SK-N-SH (cell line): ENCODE measurements at regions not wholly inside any gene's neighbourhood (a gene's known extent, or its start where the extent isn't known, plus 50 kb on each side); places are given as distances from the start of the nearest gene placed in this dataset.

Source experiments
- CTCF ChIA-PET: fragments of 300-600, 350-600 bp; formaldehyde crosslinking; extraction: SDS; loops from one replicate; lab custom pipeline; 2021; lab: Yijun Ruan, JAX
- POLR2A ChIA-PET: fragments of 350-600 bp; sonication (Branson Sonifier 250); formaldehyde crosslinking; extraction: SDS; loops from one replicate; lab custom pipeline; 2020; ENCODE audit warnings: antibody characterized with exemption, inconsistent platforms; lab: Yijun Ruan, JAX
- DNase-seq: peaks from one replicate; pipeline ENCODE4 v3.0.0; 2012
- H2AFZ ChIP-seq: fragments of 200-600 bp; sonication (generic); 2 replicates; pipeline ENCODE4 v1.8.1; 2016; ENCODE audit warnings: antibody characterized with exemption, mild to moderate bottlenecking, low read depth
- H3F3A ChIP-seq: fragments of 200-600 bp; sonication (generic); replicated peaks from 2 replicates; pipeline ENCODE3; 2016; ENCODE audit warnings: antibody characterized with exemption, mild to moderate bottlenecking; ENCODE audit not compliant: insufficient read depth
- H3K27ac ChIP-seq, 2 experiments: fragments of 200-500 bp in 1 of 2; fragments of 200-600 bp in 1 of 2; sonication (Bioruptor generic) in 1 of 2; sonication (generic), shearing (Covaris generic) in 1 of 2; 2 replicates each; pipeline versions ENCODE4 v1.5.1 to v1.6.1; 2014 to 2016; ENCODE audit warnings: low read depth in 2 of 2, inconsistent platforms in 1 of 2, low read length in 1 of 2, mild to moderate bottlenecking in 1 of 2, mixed read lengths in 1 of 2
- H3K27me3 ChIP-seq: fragments of 200-600 bp; sonication (generic), shearing (Covaris generic); 2 replicates; pipeline ENCODE4 v1.6.1; 2016; ENCODE audit warnings: mixed run types; ENCODE audit not compliant: insufficient read depth
- H3K36me3 ChIP-seq, 2 experiments: fragments of 200-500 bp in 1 of 2; fragments of 200-600 bp in 1 of 2; sonication (Bioruptor generic) in 1 of 2; sonication (generic) in 1 of 2; replicated peaks in 1 of 2; 2 replicates each; pipeline versions ENCODE3 to v1.5.1; 2014 to 2016; ENCODE audit warnings: low read length in 1 of 2, mild to moderate bottlenecking in 1 of 2; ENCODE audit not compliant: insufficient read depth in 2 of 2, control insufficient read depth in 1 of 2
- H3K4me1 ChIP-seq, 2 experiments: fragments of 200-500 bp in 1 of 2; fragments of 200-600 bp in 1 of 2; sonication (Bioruptor generic) in 1 of 2; sonication (generic), shearing (Covaris generic) in 1 of 2; 2 replicates each; pipeline versions ENCODE4 v1.5.1 to v1.6.1; 2014 to 2016; ENCODE audit warnings: low read depth in 1 of 2, low read length in 1 of 2, mixed run types in 1 of 2; ENCODE audit not compliant: insufficient read depth in 2 of 2, control insufficient read depth in 1 of 2
- H3K4me2 ChIP-seq: fragments of 200-600 bp; sonication (generic), shearing (Covaris generic); 2 replicates; pipeline ENCODE4 v1.6.1; 2017; ENCODE audit warnings: mixed run types
- H3K4me3 ChIP-seq, 2 experiments: fragments of 200-500 bp in 1 of 2; fragments of 200-600 bp in 1 of 2; sonication (Bioruptor generic) in 1 of 2; sonication (generic), shearing (Covaris generic) in 1 of 2; 2 replicates each; pipeline versions ENCODE4 v1.5.1 to v1.8.1; 2014 to 2016; ENCODE audit warnings: low read depth in 2 of 2, inconsistent platforms in 1 of 2, low read length in 1 of 2, mild to moderate bottlenecking in 1 of 2, mixed read lengths in 1 of 2, moderate library complexity in 1 of 2
- H3K79me2 ChIP-seq: fragments of 200-600 bp; sonication (generic); 2 replicates; pipeline ENCODE4 v1.8.1; 2017; ENCODE audit warnings: mild to moderate bottlenecking; ENCODE audit not compliant: insufficient read depth
- H3K9ac ChIP-seq: fragments of 200-600 bp; sonication (generic); 2 replicates; pipeline ENCODE4 v1.6.1; 2017; ENCODE audit warnings: mixed run types
- H3K9me2 ChIP-seq: fragments of 200-600 bp; sonication (generic); 2 replicates; pipeline ENCODE4 v1.6.1; 2017; ENCODE audit warnings: mixed run types
- H3K9me3 ChIP-seq: fragments of 200-600 bp; sonication (generic); 2 replicates; pipeline ENCODE4 v1.6.1; 2017; ENCODE audit warnings: mixed run types, mild to moderate bottlenecking, moderate library complexity
- H4K20me1 ChIP-seq: fragments of 200-600 bp; sonication (generic); 2 replicates; pipeline ENCODE4 v1.6.1; 2017; ENCODE audit warnings: mild to moderate bottlenecking, mixed run types; ENCODE audit not compliant: insufficient read depth
- CHD2 ChIP-seq: fragments of 150-350 bp; IDR thresholded peaks from 2 replicates; pipeline ENCODE4 v1.6.1; 2018; ENCODE audit warnings: low read length; ENCODE audit not compliant: partially characterized antibody
- ELF1 ChIP-seq: IDR thresholded peaks from 2 replicates; pipeline ENCODE4 v1.4.0; 2012
- EP300 ChIP-seq, 2 experiments: IDR thresholded peaks; 2 replicates each; pipeline versions ENCODE4 v1.4.0 to v1.6.1; 2012; ENCODE audit warnings: borderline replicate concordance in 1 of 2, low read depth in 1 of 2, low read length in 1 of 2
- EZH2phosphoT487 ChIP-seq: fragments of 200-600 bp; sonication (generic); IDR thresholded peaks from 2 replicates; pipeline ENCODE4 v1.6.1; 2017; ENCODE audit warnings: low read depth, mixed run types, mild to moderate bottlenecking, antibody characterized with exemption, moderate library complexity, borderline replicate concordance
- FOSL2 ChIP-seq: IDR thresholded peaks from 2 replicates; pipeline ENCODE4 v1.4.0; 2012; ENCODE audit warnings: low read depth, mild to moderate bottlenecking, moderate library complexity, borderline replicate concordance
- FOXJ3 ChIP-seq: sonication (generic); formaldehyde crosslinking; IDR thresholded peaks from 2 replicates; pipeline ENCODE4 v1.5.1; 2020; ENCODE audit warnings: mild to moderate bottlenecking, missing genetic modification reagents
- GABPA ChIP-seq: IDR thresholded peaks from 2 replicates; pipeline ENCODE4 v1.4.0; 2012; ENCODE audit warnings: low read depth, mild to moderate bottlenecking
- MEF2A ChIP-seq: IDR thresholded peaks from 2 replicates; pipeline ENCODE4 v1.4.0; 2012; ENCODE audit warnings: low read depth, borderline replicate concordance
- RCOR1 ChIP-seq: fragments of 150-350 bp; IDR thresholded peaks from 2 replicates; pipeline ENCODE4 v1.6.1; 2017; ENCODE audit warnings: antibody characterized with exemption, low read length
- RFX5 ChIP-seq: IDR thresholded peaks from 2 replicates; pipeline ENCODE4 v1.6.1; 2012; ENCODE audit warnings: mild to moderate bottlenecking, improper control_type of control experiment, low read length
- RXRA ChIP-seq: IDR thresholded peaks from 2 replicates; pipeline ENCODE4 v1.4.0; 2012; ENCODE audit warnings: low read depth, mild to moderate bottlenecking, borderline replicate concordance
- SIN3A ChIP-seq: IDR thresholded peaks from 2 replicates; pipeline ENCODE4 v1.6.1; 2012; ENCODE audit warnings: low read depth, mild to moderate bottlenecking, low read length, moderate library complexity, borderline replicate concordance
- SMC3 ChIP-seq: IDR thresholded peaks from 2 replicates; pipeline ENCODE4 v1.6.1; 2012; ENCODE audit warnings: low read depth, low read length, improper control_type of control experiment
- TCF12 ChIP-seq: IDR thresholded peaks from 2 replicates; pipeline ENCODE4 v1.4.0; 2012
- TEAD4 ChIP-seq: IDR thresholded peaks from 2 replicates; pipeline ENCODE4 v1.4.0; 2012; ENCODE audit warnings: mild to moderate bottlenecking, borderline replicate concordance; ENCODE audit not compliant: insufficient read depth
- YY1 ChIP-seq: IDR thresholded peaks from 2 replicates; pipeline ENCODE4 v1.4.0; 2012; ENCODE audit warnings: low read depth, mild to moderate bottlenecking
- ZBTB33 ChIP-seq: IDR thresholded peaks from 2 replicates; pipeline ENCODE4 v1.4.0; 2012; ENCODE audit warnings: low read depth, borderline replicate concordance
- WGBS: methylation state at CpG from one replicate; pipeline ENCODE4 v1.1.6; 2017; ENCODE audit warnings: low lambda C conversion rate; 5-methylcytosine and 5-hydroxymethylcytosine counted together
- TF ChIP-seq, protein P1 (sequence below): fragments of 200-600 bp; sonication (generic); IDR thresholded peaks from 2 replicates; pipeline ENCODE4 v1.6.1; 2017; ENCODE audit warnings: antibody characterized with exemption, mild to moderate bottlenecking, moderate library complexity
- TF ChIP-seq, protein P2 (sequence below): fragments of 150-350 bp; IDR thresholded peaks from 2 replicates; pipeline ENCODE4 v1.6.1; 2017; ENCODE audit warnings: antibody characterized with exemption, low read length, low read depth, borderline replicate concordance
- TF ChIP-seq, protein P3 (sequence below): IDR thresholded peaks from 2 replicates; pipeline ENCODE4 v1.4.0; 2012; ENCODE audit warnings: low read depth

DNA sequence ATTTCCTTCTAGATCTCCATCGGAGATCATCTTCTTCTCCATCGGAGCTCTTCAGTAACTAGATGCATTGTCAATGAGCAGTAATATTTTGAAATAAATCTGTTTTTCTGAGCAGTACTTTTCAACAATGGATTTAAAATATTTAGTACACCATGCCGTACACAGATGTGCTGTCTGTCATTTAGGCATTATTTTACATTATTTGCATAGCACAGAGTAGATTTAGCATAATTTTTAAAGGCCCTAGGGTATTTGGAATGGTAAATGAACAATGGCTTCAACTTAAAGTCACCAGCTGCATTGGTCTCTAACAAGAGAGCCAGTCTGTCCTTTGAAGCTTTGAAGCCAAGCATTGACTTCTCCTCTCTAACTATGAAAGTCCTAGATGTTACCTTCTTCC lies 95.4 kb upstream of the ANKFN1 start:
- Histone ChIP-seq H3K4me1 (no peaks in the 10 kb centered on the region), H3K9ac (no peak overlapping the region), H3K9me2 (no peaks in the 10 kb centered on the region), H3K9me3 (no peaks in the 10 kb centered on the region), H4K20me1 (no peaks in the 10 kb centered on the region), H3K27ac (no peak overlapping the region), H3K4me2 (no peak overlapping the region), H2AFZ (no peak overlapping the region)
- DNase-seq: no peak
- WGBS: 31% methylated on average over 3 of the region's 3 CpGs
- POLR2A ChIA-PET: no interaction called here
- CTCF ChIA-PET: interaction anchor here (0.8 kb wide), 1 partner anchor 21 kb away, joined by 3 read pairs; no protein-coding TSS in a partner anchor
- TF ChIP-seq EP300 (IDR thresholded peaks at IDR 0.05; ENCODE audit: borderline replicate concordance in 1 of 2, low read depth in 1 of 2, low read length in 1 of 2) (no peak), FOSL2 (no peak), TCF12 (no peak), GABPA (no peak), EZH2phosphoT487 (no peak), SIN3A (no peak)
- TF ChIP-seq, protein P1, sequence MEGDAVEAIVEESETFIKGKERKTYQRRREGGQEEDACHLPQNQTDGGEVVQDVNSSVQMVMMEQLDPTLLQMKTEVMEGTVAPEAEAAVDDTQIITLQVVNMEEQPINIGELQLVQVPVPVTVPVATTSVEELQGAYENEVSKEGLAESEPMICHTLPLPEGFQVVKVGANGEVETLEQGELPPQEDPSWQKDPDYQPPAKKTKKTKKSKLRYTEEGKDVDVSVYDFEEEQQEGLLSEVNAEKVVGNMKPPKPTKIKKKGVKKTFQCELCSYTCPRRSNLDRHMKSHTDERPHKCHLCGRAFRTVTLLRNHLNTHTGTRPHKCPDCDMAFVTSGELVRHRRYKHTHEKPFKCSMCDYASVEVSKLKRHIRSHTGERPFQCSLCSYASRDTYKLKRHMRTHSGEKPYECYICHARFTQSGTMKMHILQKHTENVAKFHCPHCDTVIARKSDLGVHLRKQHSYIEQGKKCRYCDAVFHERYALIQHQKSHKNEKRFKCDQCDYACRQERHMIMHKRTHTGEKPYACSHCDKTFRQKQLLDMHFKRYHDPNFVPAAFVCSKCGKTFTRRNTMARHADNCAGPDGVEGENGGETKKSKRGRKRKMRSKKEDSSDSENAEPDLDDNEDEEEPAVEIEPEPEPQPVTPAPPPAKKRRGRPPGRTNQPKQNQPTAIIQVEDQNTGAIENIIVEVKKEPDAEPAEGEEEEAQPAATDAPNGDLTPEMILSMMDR: no peak
- TF ChIP-seq, all 33 proteins: peak for 0
- Histone ChIP-seq H3F3A (no peaks in the 10 kb centered on the region), H3K36me3 (no peaks in the 10 kb centered on the region), H3K27me3 (no peaks in the 10 kb centered on the region), H3K79me2 (no peaks in the 10 kb centered on the region), H3K4me3 (no peak overlapping the region)

- TF ChIP-seq, protein P2, sequence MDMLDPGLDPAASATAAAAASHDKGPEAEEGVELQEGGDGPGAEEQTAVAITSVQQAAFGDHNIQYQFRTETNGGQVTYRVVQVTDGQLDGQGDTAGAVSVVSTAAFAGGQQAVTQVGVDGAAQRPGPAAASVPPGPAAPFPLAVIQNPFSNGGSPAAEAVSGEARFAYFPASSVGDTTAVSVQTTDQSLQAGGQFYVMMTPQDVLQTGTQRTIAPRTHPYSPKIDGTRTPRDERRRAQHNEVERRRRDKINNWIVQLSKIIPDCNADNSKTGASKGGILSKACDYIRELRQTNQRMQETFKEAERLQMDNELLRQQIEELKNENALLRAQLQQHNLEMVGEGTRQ: no peak
- no peak for TF ChIP-seq SMC3
- no peak for TF ChIP-seq FOXJ3 (CRISPR knock-in tag)
- TF ChIP-seq YY1: no peak
- TF ChIP-seq RXRA: no peak
- TF ChIP-seq EP300 (IDR thresholded peaks at IDR 0.05; ENCODE audit: borderline replicate concordance in 1 of 2, low read depth in 1 of 2, low read length in 1 of 2): no peak
- TF ChIP-seq CHD2: no peak
- TF ChIP-seq RFX5: no peak
- TF ChIP-seq SIN3A: no peak
- no peak for TF ChIP-seq TEAD4
- TF ChIP-seq, protein P3, sequence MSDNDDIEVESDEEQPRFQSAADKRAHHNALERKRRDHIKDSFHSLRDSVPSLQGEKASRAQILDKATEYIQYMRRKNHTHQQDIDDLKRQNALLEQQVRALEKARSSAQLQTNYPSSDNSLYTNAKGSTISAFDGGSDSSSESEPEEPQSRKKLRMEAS: no peak
- no peak for TF ChIP-seq MEF2A
- no peak for TF ChIP-seq GABPA
- TF ChIP-seq RCOR1: no peak
- TF ChIP-seq ELF1: no peak
- TF ChIP-seq ZBTB33: no peak
- ChIA-PET CTCF (no interaction called here), POLR2A (no interaction called here)
- Histone ChIP-seq H3K9me2 (no peaks in the 10 kb centered on the region), H3K9me3 (no peaks in the 10 kb centered on the region), H3K9ac (no peak overlapping the region), H3K27me3 (no peaks in the 10 kb centered on the region), H3K4me3 (no peak overlapping the region), H3F3A (no peaks in the 10 kb centered on the region), H3K27ac (no peak overlapping the region), H3K79me2 (no peaks in the 10 kb centered on the region), H3K36me3 (no peaks in the 10 kb centered on the region), H4K20me1 (no peaks in the 10 kb centered on the region), H3K4me2 (no peak overlapping the region), H2AFZ (no peak overlapping the region), H3K4me1 (no peaks in the 10 kb centered on the region)
- WGBS: 28% methylated on average over 5 of the region's 7 CpGs
- DNase-seq: no peak
Observed at GRCh38 chr17:56064506-56064905, 88.8 kb upstream of the ANKFN1 start.
